PC-9 (cell line): ENCODE measurements at regions not wholly inside any gene's neighbourhood (a gene's known extent, or its start where the extent isn't known, plus 50 kb on each side); places are given as distances from the start of the nearest gene placed in this dataset.

Experiments used
- BruUV-seq: library from RNA; stranded (reverse); fragments of 400-500 nt; replicated peaks from 2 replicates; lab custom pipeline; 2021; lab: Mats Ljungman, UMichigan
- CTCF ChIA-PET: fragments of 300-600 bp; sonication (Branson Sonifier 250); formaldehyde crosslinking; loops from one replicate; lab custom pipeline; 2022; ENCODE audit warnings: antibody characterized with exemption; lab: Charles Lee
- POLR2A ChIA-PET: fragments of 300-600 bp; sonication (Branson Sonifier 250); formaldehyde crosslinking; loops from one replicate; lab custom pipeline; 2022; ENCODE audit warnings: antibody characterized with exemption; ENCODE audit not compliant: unreplicated experiment; lab: Charles Lee
- DNase-seq, 2 experiments: peaks; one replicate each; pipeline versions ENCODE4 v3.0.0 to v3.0.0-alpha.2; 2015 to 2022; ENCODE audit warnings: mixed read lengths in 1 of 2
- H2AFZ ChIP-seq: fragments of 200-600 bp; sonication (generic); 2 replicates; pipeline ENCODE4 v1.8.1; 2017; ENCODE audit warnings: antibody characterized with exemption
- H3F3A ChIP-seq: fragments of 200-600 bp; sonication (generic); 2 replicates; pipeline ENCODE4 v1.8.1; 2017; ENCODE audit warnings: antibody characterized with exemption, mild to moderate bottlenecking, low read depth; ENCODE audit not compliant: insufficient read depth
- H3K27ac ChIP-seq: fragments of 200-600 bp; sonication (generic); 2 replicates; pipeline ENCODE4 v1.6.1; 2016; ENCODE audit warnings: mixed run types
- H3K27me3 ChIP-seq: fragments of 200-600 bp; sonication (generic); 2 replicates; pipeline ENCODE4 v1.6.1; 2016; ENCODE audit warnings: low read depth, mixed run types; ENCODE audit not compliant: insufficient read depth
- H3K36me3 ChIP-seq: fragments of 200-600 bp; sonication (generic); 2 replicates; pipeline ENCODE4 v1.6.1; 2016; ENCODE audit warnings: low read depth, mixed run types
- H3K4me1 ChIP-seq: fragments of 200-600 bp; sonication (generic); replicated peaks from 2 replicates; pipeline ENCODE4 v1.6.1; 2016; ENCODE audit warnings: mixed run types; ENCODE audit not compliant: insufficient read depth
- H3K4me2 ChIP-seq: fragments of 200-600 bp; sonication (generic); 2 replicates; pipeline ENCODE4 v1.6.1; 2017; ENCODE audit warnings: mixed run types
- H3K4me3 ChIP-seq: fragments of 200-600 bp; sonication (generic); 2 replicates; pipeline ENCODE4 v1.6.1; 2016; ENCODE audit warnings: mixed run types
- H3K79me2 ChIP-seq: fragments of 200-600 bp; sonication (generic); 2 replicates; pipeline ENCODE4 v1.6.1; 2017; ENCODE audit warnings: low read depth, mixed run types
- H3K9me2 ChIP-seq: fragments of 200-600 bp; sonication (generic); 2 replicates; pipeline ENCODE4 v1.8.1; 2017; ENCODE audit warnings: mild to moderate bottlenecking; ENCODE audit not compliant: insufficient read depth
- H3K9me3 ChIP-seq: fragments of 200-600 bp; sonication (generic); 2 replicates; pipeline ENCODE4 v1.8.1; 2016; ENCODE audit warnings: low read depth; ENCODE audit not compliant: insufficient read depth
- H4K20me1 ChIP-seq: fragments of 200-600 bp; sonication (generic); 2 replicates; pipeline ENCODE4 v1.8.1; 2017; ENCODE audit not compliant: insufficient read depth
- CTCF ChIP-seq: fragments of 200-600 bp; sonication (generic); conservative IDR thresholded peaks from 2 replicates; pipeline ENCODE4 v1.6.1; 2017; ENCODE audit warnings: mixed run types, antibody characterized with exemption, mild to moderate bottlenecking, moderate library complexity
- EZH2 ChIP-seq: fragments of 200-600 bp; sonication (generic); IDR thresholded peaks from 2 replicates; pipeline ENCODE4 v1.8.0; 2017; ENCODE audit warnings: antibody characterized with exemption, low read depth
- intact Hi-C: fragments of 100-400 bp; cut with micrococcal nuclease; formaldehyde crosslinking; loops from one replicate; pipeline ENCODE4 v1.10.0; 2022; ENCODE audit not compliant: unreplicated experiment

- intact Hi-C loops, result no loop called here
- Histone ChIP-seq H3K79me2 (no peaks in the 10 kb centered on the region), H3K4me3 (no peak overlapping the region), H3K4me2 (no peak overlapping the region), H3K27ac (no peak overlapping the region), H3K9me3 (peaks cover 8% of the 10 kb centered on the region), H4K20me1 (no peaks in the 10 kb centered on the region), H3K36me3 (no peaks in the 10 kb centered on the region), H3K27me3 (no peaks in the 10 kb centered on the region), H3K9me2 (no peaks in the 10 kb centered on the region), H3K4me1 (peaks cover 23% of the 10 kb centered on the region), H2AFZ (no peak overlapping the region), H3F3A (peaks cover 4% of the 10 kb centered on the region; the same call in 1 of the 2 replicates)
- ChIA-PET POLR2A (no interaction called here), CTCF (no interaction called here)
- TF ChIP-seq EZH2, result no peak
- no peak for TF ChIP-seq CTCF
- no peak for DNase-seq
- BruUV-seq, result no TSS peak
These were observed 131.1 kb upstream of the SHH start for GRCh38 chr7:155943251-155943899.

DNA sequence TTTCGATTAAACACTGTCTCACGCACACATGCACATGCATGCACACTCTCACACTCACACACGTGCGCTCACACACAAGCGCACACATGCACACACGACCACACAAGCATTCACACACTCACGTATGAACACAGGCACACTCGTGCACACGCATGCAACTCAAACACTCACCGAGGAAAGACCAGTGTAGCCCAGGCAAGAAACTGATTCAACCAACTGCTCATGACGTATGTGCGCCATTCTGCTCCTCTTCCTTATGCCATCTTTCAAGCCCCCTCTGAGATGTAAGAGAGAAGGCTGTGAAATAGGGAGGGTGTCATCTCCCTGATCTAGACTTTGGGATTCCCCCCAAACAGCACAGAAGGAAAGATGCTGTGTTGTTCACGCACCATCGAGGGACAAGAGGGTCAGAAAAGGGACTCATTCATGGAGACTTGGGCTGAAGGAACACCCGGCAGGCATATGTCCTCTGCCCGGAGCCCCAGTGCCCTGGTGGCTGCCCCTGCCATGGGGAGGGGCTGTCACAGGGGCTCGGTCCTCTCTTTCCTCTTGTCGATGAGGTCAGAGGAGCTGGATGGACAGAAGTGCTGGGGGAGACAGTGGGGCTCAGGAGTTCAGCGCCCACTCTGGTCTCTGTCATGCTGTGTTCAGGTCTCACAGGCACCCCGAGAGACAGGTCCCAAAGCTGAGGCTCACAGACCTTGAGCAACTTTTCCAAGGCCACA lies 130.1 kb upstream of the SHH start:
- H3K4me3 ChIP-seq, result no peak overlapping the region
- no peak overlapping the region for H2AFZ ChIP-seq
- no peaks in the 10 kb centered on the region for H3K79me2 ChIP-seq
- BruUV-seq, result no TSS peak
- H3K27ac ChIP-seq, result no peak overlapping the region
- DNase-seq, result no peak
- H3K9me2 ChIP-seq, result no peaks in the 10 kb centered on the region
- H3F3A ChIP-seq, result peaks cover 3% of the 10 kb centered on the region; the same call in 1 of the 2 replicates
- no peaks in the 10 kb centered on the region for H3K27me3 ChIP-seq
- no peaks in the 10 kb centered on the region for H3K36me3 ChIP-seq
- POLR2A ChIA-PET, result no interaction called here
- peaks cover 8% of the 10 kb centered on the region for H3K9me3 ChIP-seq
- CTCF ChIA-PET, result no interaction called here
- no peaks in the 10 kb centered on the region for H4K20me1 ChIP-seq
- no peak for TF ChIP-seq EZH2
- no peak for TF ChIP-seq CTCF
- H3K4me1 ChIP-seq, result peaks cover 13% of the 10 kb centered on the region
- intact Hi-C loops, result no loop called here
- H3K4me2 ChIP-seq, result no peak overlapping the region

- Histone ChIP-seq H3K4me2 (no peak overlapping the region), H3K4me3 (no peak overlapping the region), H3K4me1 (peaks cover 6% of the 10 kb centered on the region), H4K20me1 (no peaks in the 10 kb centered on the region), H3K9me3 (peaks cover 8% of the 10 kb centered on the region), H3K9me2 (no peaks in the 10 kb centered on the region), H3K27me3 (no peaks in the 10 kb centered on the region), H2AFZ (no peak overlapping the region), H3K79me2 (no peaks in the 10 kb centered on the region), H3K36me3 (no peaks in the 10 kb centered on the region), H3F3A (no peaks in the 10 kb centered on the region), H3K27ac (no peak overlapping the region)
- TF ChIP-seq CTCF (no peak), EZH2 (no peak)
- CTCF ChIA-PET, result no interaction called here
- no peak for DNase-seq
- no TSS peak for BruUV-seq
- POLR2A ChIA-PET, result no interaction called here
- intact Hi-C loops, result no loop called here
These were observed 129.4 kb upstream of the SHH start for GRCh38 chr7:155941688-155942087.
